Hematopoietic multipotent progenitor cell (in vitro differentiated cells): ENCODE measurements at regions not wholly inside any gene's neighbourhood (a gene's known extent, or its start where the extent isn't known, plus 50 kb on each side); places are given as distances from the start of the nearest gene placed in this dataset.
"Not testable (repeated sequence)": the region's sequence is repeated elsewhere in the genome, so short reads cannot be mapped to it uniquely, and the experiment has no call there.

ENCODE experiments used
- DNase-seq, 3 donors: peaks; one replicate each; pipeline ENCODE4 v3.0.0-alpha.2; 2011 to 2015; ENCODE audit warnings: low read depth in 2 of 3, low spot score in 2 of 3

GRCh38 chr1:47522935-47523834 lies 85.3 kb downstream of the FOXD2 start:
- peak in 1 of 3 donors; percentile 49 for DNase-seq

- DNase-seq: peak in 1 of 3 donors; percentile 67
Observed at GRCh38 chr1:47523835-47524215, 86.0 kb downstream of the FOXD2 start.

GRCh38 chr1:47524272-47524671 lies 86.4 kb downstream of the FOXD2 start:
- DNase-seq: peak in 1 of 3 donors; percentile 17

- peak in 2 of 3 donors; percentile 52 to 69 for DNase-seq
Observed at GRCh38 chr1:47527653-47528272, 89.9 kb downstream of the FOXD2 start.

GRCh38 chr1:47529520-47530098 lies 91.8 kb downstream of the FOXD2 start:
- no peak for DNase-seq

GRCh38 chr1:47532921-47533792 lies 95.3 kb downstream of the FOXD2 start:
- DNase-seq: peak in 2 of 3 donors; percentile 63 to 85

- DNase-seq: no peak
Observed at GRCh38 chr1:47533793-47534328, 96.0 kb downstream of the FOXD2 start.

GRCh38 chr1:47534436-47534835 lies 96.6 kb downstream of the FOXD2 start:
- DNase-seq: no peak

GRCh38 chr1:47536646-47537118 lies 98.8 kb downstream of the FOXD2 start:
- peak in 1 of 3 donors; percentile 35 for DNase-seq

- no peak for DNase-seq
Observed at GRCh38 chr1:47537268-47537667, 99.4 kb downstream of the FOXD2 start.

- no peak for DNase-seq
Observed at GRCh38 chr1:47537966-47538365, 100.1 kb downstream of the FOXD2 start.

GRCh38 chr1:47538530-47538929 lies 100.7 kb downstream of the FOXD2 start:
- DNase-seq: not testable (repeated sequence)

GRCh38 chr1:47541705-47542104 lies 103.9 kb downstream of the FOXD2 start:
- not testable (repeated sequence) for DNase-seq

- not testable (repeated sequence) for DNase-seq
Observed at GRCh38 chr1:47543089-47543488, 105.2 kb downstream of the FOXD2 start.

GRCh38 chr1:47545912-47546483 lies 108.2 kb downstream of the FOXD2 start:
- no peak for DNase-seq

GRCh38 chr1:47547753-47548573 lies 110.1 kb downstream of the FOXD2 start:
- peak in 1 of 3 donors; percentile 27 for DNase-seq

GRCh38 chr1:47548637-47549036 lies 110.8 kb downstream of the FOXD2 start:
- no peak for DNase-seq

GRCh38 chr1:47549532-47549931 lies 111.7 kb downstream of the FOXD2 start:
- DNase-seq: no peak

GRCh38 chr1:47550929-47551328 lies 113.1 kb downstream of the FOXD2 start:
- DNase-seq: no peak
